Spleen (tissue), 11 donors: ENCODE measurements at regions not wholly inside any gene's neighbourhood (a gene's known extent, or its start where the extent isn't known, plus 50 kb on each side); places are given as distances from the start of the nearest gene placed in this dataset.

Experiments
- DNase-seq: peaks from one replicate; pipeline ENCODE4 v3.0.0-alpha.2; 2020
- H3K27ac ChIP-seq, 8 donors: fragments of 200-600 bp; sonication (generic) in 7 of 8; 1 replicate in 4 of 8; 2 replicates in 4 of 8; pipeline versions ENCODE4 v1.5.0 to v1.8.0; 2016 to 2021; ENCODE audit warnings: inconsistent platforms in 4 of 8, mild to moderate bottlenecking in 4 of 8, moderate library complexity in 1 of 8
- H3K27me3 ChIP-seq, 7 donors: fragments of 200-600 bp; sonication (generic) in 6 of 7; replicated peaks in 1 of 7; 1 replicate in 4 of 7; 2 replicates in 3 of 7; pipeline versions ENCODE4 v1.5.0 to v1.8.0; 2016 to 2021; ENCODE audit warnings: inconsistent platforms in 3 of 7, mild to moderate bottlenecking in 1 of 7
- H3K36me3 ChIP-seq, 6 donors: fragments of 200-600 bp; sonication (generic) in 5 of 6; 1 replicate in 4 of 6; 2 replicates in 2 of 6; pipeline versions ENCODE4 v1.5.0 to v1.8.0; 2016 to 2021; ENCODE audit warnings: inconsistent platforms in 2 of 6
- H3K4me1 ChIP-seq, 6 donors: fragments of 200-600 bp; sonication (generic) in 5 of 6; 1 replicate in 3 of 6; 2 replicates in 3 of 6; pipeline versions ENCODE4 v1.5.0 to v1.8.0; 2016 to 2021; ENCODE audit warnings: inconsistent platforms in 3 of 6
- H3K4me3 ChIP-seq, 8 donors: fragments of 200-600 bp; sonication (generic) in 7 of 8; 1 replicate in 4 of 8; 2 replicates in 4 of 8; pipeline versions ENCODE4 v1.5.0 to v1.8.0; 2016 to 2021; ENCODE audit warnings: inconsistent platforms in 4 of 8, mild to moderate bottlenecking in 4 of 8, moderate library complexity in 2 of 8
- H3K9me3 ChIP-seq, 8 donors: fragments of 200-600 bp; sonication (generic) in 7 of 8; 1 replicate in 4 of 8; 2 replicates in 4 of 8; pipeline versions ENCODE4 v1.5.0 to v1.8.0; 2016 to 2021; ENCODE audit warnings: inconsistent platforms in 4 of 8
- POLR2A ChIP-seq, 3 donors: fragments of 450-650 bp; IDR thresholded peaks; one replicate each; pipeline ENCODE4 v1.5.1; 2017; ENCODE audit warnings: antibody characterized with exemption in 3 of 3, mild to moderate bottlenecking in 1 of 3
- POLR2AphosphoS5 ChIP-seq, 3 donors: sonication (generic); formaldehyde crosslinking; IDR thresholded peaks; one replicate each; pipeline ENCODE4 v1.5.1; 2017; ENCODE audit warnings: antibody characterized with exemption in 3 of 3
- WGBS, 5 donors: extraction: QIAGEN DNeasy Blood & Tissue Kit in 3 of 5; methylation state at CpG; one replicate each; pipeline versions ENCODE4 v1.1.5 to v1.1.7; 2013 to 2018; 5-methylcytosine and 5-hydroxymethylcytosine counted together
- intact Hi-C: fragments of 100-400 bp; cut with DNase I; formaldehyde crosslinking; loops from one replicate; pipeline ENCODE4 v1.15.0; 2023; ENCODE audit warnings: low total_unique reads
- TF ChIP-seq, protein P1 (sequence below), 11 experiments: fragments of 200-600 bp in 7 of 11; fragments of 450-650 bp in 4 of 11; sonication (generic) in 4 of 11; IDR thresholded peaks in 8 of 11; conservative IDR thresholded peaks in 3 of 11; 1 replicate in 7 of 11; 2 replicates in 4 of 11; pipeline versions ENCODE4 v1.4.0 to v1.8.0; 2016 to 2021; ENCODE audit warnings: antibody characterized with exemption in 11 of 11, inconsistent platforms in 4 of 11, mild to moderate bottlenecking in 1 of 11
- donor health status: healthy with polysubstance abuse.
- donor health status: DM: no; HTN: no; CAD: no; lungs with moderate emphysema.
- donor health status: DM: no; HTN: no; CAD: no.
- donor health status: Bipolar disorder and iron deficiency.
- donor health status: healthy.
- donor health status: DM: no; HTN: no; CAD: no.
- donor health status: DM: yes; HTN: yes; CAD: no.

DNA sequence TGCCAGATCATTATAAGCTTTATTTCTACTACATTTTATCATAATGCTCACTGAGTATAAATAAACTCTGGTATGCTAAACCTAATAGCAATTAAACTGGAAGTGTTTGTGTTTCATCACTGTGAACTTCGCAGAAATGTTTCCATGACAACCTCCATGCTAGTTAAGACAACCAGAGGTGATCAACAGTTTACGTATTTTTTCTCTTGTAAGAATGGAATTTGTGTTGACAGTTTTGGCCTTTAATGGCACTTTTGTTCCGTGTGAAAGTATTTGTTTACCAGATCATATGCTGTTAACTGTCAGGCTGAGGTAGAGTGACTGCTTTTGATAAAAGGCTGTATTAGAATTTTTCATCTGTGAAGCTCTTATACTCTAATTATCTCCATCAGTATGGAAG, 212.1 kb upstream of the PPP1R3A start:
- Histone ChIP-seq H3K4me1 (no peaks in the 10 kb centered on the region), H3K4me3 (no peak overlapping the region), H3K9me3 (no peaks in the 10 kb centered on the region), H3K27me3 (no peaks in the 10 kb centered on the region), H3K27ac (no peak overlapping the region), H3K36me3 (no peaks in the 10 kb centered on the region)
- TF ChIP-seq, protein P1, sequence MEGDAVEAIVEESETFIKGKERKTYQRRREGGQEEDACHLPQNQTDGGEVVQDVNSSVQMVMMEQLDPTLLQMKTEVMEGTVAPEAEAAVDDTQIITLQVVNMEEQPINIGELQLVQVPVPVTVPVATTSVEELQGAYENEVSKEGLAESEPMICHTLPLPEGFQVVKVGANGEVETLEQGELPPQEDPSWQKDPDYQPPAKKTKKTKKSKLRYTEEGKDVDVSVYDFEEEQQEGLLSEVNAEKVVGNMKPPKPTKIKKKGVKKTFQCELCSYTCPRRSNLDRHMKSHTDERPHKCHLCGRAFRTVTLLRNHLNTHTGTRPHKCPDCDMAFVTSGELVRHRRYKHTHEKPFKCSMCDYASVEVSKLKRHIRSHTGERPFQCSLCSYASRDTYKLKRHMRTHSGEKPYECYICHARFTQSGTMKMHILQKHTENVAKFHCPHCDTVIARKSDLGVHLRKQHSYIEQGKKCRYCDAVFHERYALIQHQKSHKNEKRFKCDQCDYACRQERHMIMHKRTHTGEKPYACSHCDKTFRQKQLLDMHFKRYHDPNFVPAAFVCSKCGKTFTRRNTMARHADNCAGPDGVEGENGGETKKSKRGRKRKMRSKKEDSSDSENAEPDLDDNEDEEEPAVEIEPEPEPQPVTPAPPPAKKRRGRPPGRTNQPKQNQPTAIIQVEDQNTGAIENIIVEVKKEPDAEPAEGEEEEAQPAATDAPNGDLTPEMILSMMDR (IDR thresholded peaks at IDR 0.05 in 8 of 11, conservative IDR thresholded peaks at IDR 0.05 in 3 of 11) = no peak
- TF ChIP-seq POLR2A (IDR thresholded peaks at IDR 0.05) (no peak), POLR2AphosphoS5 (IDR thresholded peaks at IDR 0.05) (no peak)
- intact Hi-C loops = no loop called here
- 68 to 79% (median 75%) methylated on average over 3 of the region's 3 CpGs for WGBS, 5 donors
- no peak for DNase-seq

DNA sequence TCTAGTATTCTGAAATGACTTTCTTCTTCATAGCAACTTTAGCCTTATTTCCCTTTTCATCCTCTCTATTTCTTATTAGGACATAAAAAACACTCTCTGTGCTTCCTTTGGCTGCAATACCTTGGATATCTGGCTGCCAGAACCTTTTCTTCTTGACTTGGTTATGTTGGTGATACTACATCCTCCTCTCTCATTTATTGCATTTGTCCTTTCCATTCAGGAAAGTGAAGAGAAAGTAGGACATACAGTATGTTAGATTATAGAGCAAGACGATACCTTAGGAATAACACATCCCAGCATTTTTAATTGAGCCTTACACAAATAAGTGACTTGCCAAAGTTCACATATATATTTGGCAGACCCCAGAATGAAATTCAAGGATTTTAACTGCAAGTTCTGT, 210.1 kb upstream of the PPP1R3A start:
- 89 to 100% (median 92%) methylated on average over 1 of the region's 1 CpG for WGBS, 5 donors

GRCh38 chr7:114126095-114126494, 207.3 kb upstream of the PPP1R3A start:
- DNase-seq = no peak
- no peak overlapping the region for H3K27ac ChIP-seq
- intact Hi-C loops = no loop called here
- no peaks in the 10 kb centered on the region for H3K27me3 ChIP-seq
- no peaks in the 10 kb centered on the region for H3K9me3 ChIP-seq
- no peak overlapping the region for H3K4me3 ChIP-seq
- H3K36me3 ChIP-seq = no peaks in the 10 kb centered on the region
- no peaks in the 10 kb centered on the region for H3K4me1 ChIP-seq
- TF ChIP-seq, protein P1 (IDR thresholded peaks at IDR 0.05 in 8 of 11, conservative IDR thresholded peaks at IDR 0.05 in 3 of 11) = no peak

More for the DNA sequence above, 210.1 kb upstream of the PPP1R3A start:
- no peak overlapping the region for H3K4me3 ChIP-seq
- H3K4me1 ChIP-seq = no peaks in the 10 kb centered on the region
- H3K36me3 ChIP-seq = no peaks in the 10 kb centered on the region
- no peaks in the 10 kb centered on the region for H3K27me3 ChIP-seq
- no peak for DNase-seq
- intact Hi-C loops = no loop called here
- TF ChIP-seq POLR2A (IDR thresholded peaks at IDR 0.05) = no peak
- no peak for TF ChIP-seq POLR2AphosphoS5 (IDR thresholded peaks at IDR 0.05)
- TF ChIP-seq, protein P1 (IDR thresholded peaks at IDR 0.05 in 8 of 11, conservative IDR thresholded peaks at IDR 0.05 in 3 of 11) = no peak
- no peak overlapping the region for H3K27ac ChIP-seq
- no peaks in the 10 kb centered on the region for H3K9me3 ChIP-seq

- Histone ChIP-seq H3K27ac (no peak overlapping the region), H3K4me3 (no peak overlapping the region), H3K27me3 (peaks cover 0 to 4% (median 0%) of the 10 kb centered on the region in 7 donors), H3K36me3 (no peaks in the 10 kb centered on the region), H3K9me3 (no peaks in the 10 kb centered on the region), H3K4me1 (no peaks in the 10 kb centered on the region)
- no peak for DNase-seq
- 60 to 91% (median 66%) methylated on average over 3 of the region's 3 CpGs for WGBS, 5 donors
- intact Hi-C loops = no loop called here
- no peak for TF ChIP-seq POLR2A (IDR thresholded peaks at IDR 0.05)
- TF ChIP-seq, protein P1 (IDR thresholded peaks at IDR 0.05 in 8 of 11, conservative IDR thresholded peaks at IDR 0.05 in 3 of 11) = no peak
- TF ChIP-seq POLR2AphosphoS5 (IDR thresholded peaks at IDR 0.05) = no peak
Measured at GRCh38 chr7:114112806-114113205, 194.0 kb upstream of the PPP1R3A start.
